DOHH2 (cell line): ENCODE measurements at regions not wholly inside any gene's neighbourhood (a gene's known extent, or its start where the extent isn't known, plus 50 kb on each side); places are given as distances from the start of the nearest gene placed in this dataset.

Experiments used
- H3F3A ChIP-seq: fragments of 200-600 bp; sonication (generic), shearing (Covaris generic); 2 replicates; pipeline ENCODE4 v1.6.0; 2016; ENCODE audit warnings: antibody characterized with exemption, mild to moderate bottlenecking; ENCODE audit not compliant: control insufficient read depth, insufficient read depth
- H3K27ac ChIP-seq: fragments of 200-600 bp; sonication (generic); 2 replicates; pipeline ENCODE4 v1.5.1; 2014; ENCODE audit warnings: low read depth, mild to moderate bottlenecking, low read length, moderate library complexity
- H3K27me3 ChIP-seq: fragments of 200-600 bp; sonication (generic); 2 replicates; pipeline ENCODE4 v1.6.1; 2014; ENCODE audit warnings: mild to moderate bottlenecking, low read length, mixed read lengths; ENCODE audit not compliant: control insufficient read depth
- H3K36me3 ChIP-seq: fragments of 200-600 bp; sonication (generic); 2 replicates; pipeline ENCODE4 v1.6.1; 2014; ENCODE audit warnings: mild to moderate bottlenecking, low read length, moderate library complexity, mixed read lengths; ENCODE audit not compliant: control insufficient read depth
- H3K4me1 ChIP-seq: fragments of 200-600 bp; sonication (generic); 2 replicates; pipeline ENCODE4 v1.6.1; 2014; ENCODE audit warnings: mild to moderate bottlenecking, low read length, mixed read lengths; ENCODE audit not compliant: control insufficient read depth
- H3K4me2 ChIP-seq: fragments of 200-600 bp; sonication (generic); 2 replicates; pipeline ENCODE4 v1.6.0; 2014; ENCODE audit warnings: mild to moderate bottlenecking, low read length, moderate library complexity
- H3K4me3 ChIP-seq: fragments of 200-600 bp; sonication (generic); 2 replicates; pipeline ENCODE4 v1.5.1; 2014; ENCODE audit warnings: mild to moderate bottlenecking, low read length, mixed read lengths
- H3K79me2 ChIP-seq: fragments of 200-600 bp; sonication (generic); 2 replicates; pipeline ENCODE4 v1.6.1; 2014; ENCODE audit warnings: mild to moderate bottlenecking, low read length, mixed read lengths; ENCODE audit not compliant: control insufficient read depth
- H3K9me2 ChIP-seq: fragments of 200-600 bp; sonication (generic); replicated peaks from 2 replicates; pipeline ENCODE4 v1.6.1; 2014; ENCODE audit warnings: mild to moderate bottlenecking, low read length, mixed read lengths; ENCODE audit not compliant: control insufficient read depth
- H3K9me3 ChIP-seq: fragments of 200-600 bp; sonication (generic); 2 replicates; pipeline ENCODE4 v1.6.1; 2014; ENCODE audit warnings: antibody characterized with exemption, low read length, mixed read lengths; ENCODE audit not compliant: control insufficient read depth, insufficient read depth
- H4K20me1 ChIP-seq: fragments of 200-600 bp; sonication (generic); 2 replicates; pipeline ENCODE4 v1.6.0; 2014; ENCODE audit warnings: low read depth, mild to moderate bottlenecking, antibody characterized with exemption, low read length, moderate library complexity; ENCODE audit not compliant: control insufficient read depth, insufficient read depth
- CTCF ChIP-seq: fragments of 200-600 bp; sonication (generic); IDR thresholded peaks from one replicate; pipeline ENCODE4 v1.5.1; 2014; ENCODE audit warnings: antibody characterized with exemption, mild to moderate bottlenecking, low read depth, low read length; ENCODE audit not compliant: poor library complexity, severe bottlenecking
- EZH2phosphoT487 ChIP-seq: fragments of 200-600 bp; sonication (generic); IDR thresholded peaks from 2 replicates; pipeline ENCODE4 v1.6.1; 2017; ENCODE audit warnings: borderline replicate concordance, mild to moderate bottlenecking, antibody characterized with exemption, low read length, moderate library complexity, mixed read lengths

- no peak for TF ChIP-seq EZH2phosphoT487
- no peak for TF ChIP-seq CTCF
- H3K79me2 ChIP-seq = no peaks in the 10 kb centered on the region
- H3K9me3 ChIP-seq = no peaks in the 10 kb centered on the region
- H3K27ac ChIP-seq = no peak overlapping the region
- no peaks in the 10 kb centered on the region for H3K27me3 ChIP-seq
- no peak overlapping the region for H3K4me2 ChIP-seq
- no peaks in the 10 kb centered on the region for H3K36me3 ChIP-seq
- no peaks in the 10 kb centered on the region for H4K20me1 ChIP-seq
- no peaks in the 10 kb centered on the region for H3K4me1 ChIP-seq
- no peak overlapping the region for H3K4me3 ChIP-seq
- H3F3A ChIP-seq = no peaks in the 10 kb centered on the region
- H3K9me2 ChIP-seq = no peaks in the 10 kb centered on the region
These were observed 389.9 kb upstream of the PTPRD start for GRCh38 chr9:11002705-11003104.

GRCh38 chr9:11003836-11004235 is 391.0 kb upstream of the PTPRD start:
- Histone ChIP-seq H3K4me1 (no peaks in the 10 kb centered on the region), H3K4me2 (no peak overlapping the region), H3K27me3 (no peaks in the 10 kb centered on the region), H3K9me2 (no peaks in the 10 kb centered on the region), H4K20me1 (no peaks in the 10 kb centered on the region), H3K79me2 (no peaks in the 10 kb centered on the region), H3F3A (no peaks in the 10 kb centered on the region), H3K36me3 (no peaks in the 10 kb centered on the region), H3K27ac (no peak overlapping the region), H3K4me3 (no peak overlapping the region), H3K9me3 (no peaks in the 10 kb centered on the region)
- TF ChIP-seq EZH2phosphoT487 (no peak), CTCF (no peak)

GRCh38 chr9:11011696-11012095 is 398.9 kb upstream of the PTPRD start:
- H3K9me3 ChIP-seq = peaks cover 2% of the 10 kb centered on the region; the same call in 1 of the 2 replicates
- no peaks in the 10 kb centered on the region for H3K27me3 ChIP-seq
- no peaks in the 10 kb centered on the region for H3K36me3 ChIP-seq
- H3K4me3 ChIP-seq = no peak overlapping the region
- H3K4me1 ChIP-seq = no peaks in the 10 kb centered on the region
- H3K9me2 ChIP-seq = no peaks in the 10 kb centered on the region
- H3F3A ChIP-seq = no peaks in the 10 kb centered on the region
- H3K79me2 ChIP-seq = no peaks in the 10 kb centered on the region
- no peak overlapping the region for H3K4me2 ChIP-seq
- H4K20me1 ChIP-seq = no peaks in the 10 kb centered on the region
- no peak for TF ChIP-seq EZH2phosphoT487
- no peak for TF ChIP-seq CTCF
- no peak overlapping the region for H3K27ac ChIP-seq

GRCh38 chr9:11016081-11016480 is 403.3 kb upstream of the PTPRD start:
- Histone ChIP-seq H3K36me3 (no peaks in the 10 kb centered on the region), H3K4me1 (no peaks in the 10 kb centered on the region), H4K20me1 (no peaks in the 10 kb centered on the region), H3K9me2 (no peaks in the 10 kb centered on the region), H3K4me3 (no peak overlapping the region), H3K9me3 (peaks cover 2% of the 10 kb centered on the region; the same call in 1 of the 2 replicates), H3K27me3 (no peaks in the 10 kb centered on the region), H3K4me2 (no peak overlapping the region), H3F3A (no peaks in the 10 kb centered on the region), H3K79me2 (no peaks in the 10 kb centered on the region), H3K27ac (no peak overlapping the region)
- TF ChIP-seq CTCF (no peak), EZH2phosphoT487 (no peak)
